Endothelial cell of umbilical vein (primary cell): ENCODE measurements at regions not wholly inside any gene's neighbourhood (a gene's known extent, or its start where the extent isn't known, plus 50 kb on each side); places are given as distances from the start of the nearest gene placed in this dataset.

Experiments
- BruUV-seq: library from RNA; stranded (reverse); fragments of 400-500 nt; replicated peaks from 2 replicates; lab custom pipeline; 2021; lab: Mats Ljungman, UMichigan
- CTCF ChIA-PET: fragments of 300-600, 350-600 bp; sonication (Branson Sonifier 250); formaldehyde crosslinking; loops from one replicate; lab custom pipeline; 2021; ENCODE audit warnings: antibody characterized with exemption, inconsistent platforms; lab: Charles Lee
- POLR2A ChIA-PET: fragments of 300-600, 350-600 bp; sonication (Branson Sonifier 250); formaldehyde crosslinking; loops from one replicate; lab custom pipeline; 2021; ENCODE audit warnings: antibody characterized with exemption, inconsistent platforms; lab: Charles Lee
- DNase-seq: peaks from one replicate; pipeline ENCODE4 v3.0.0-alpha.2; 2011; ENCODE audit warnings: low read depth, low spot score
- FAIRE-seq: peaks from 2 replicates; lab custom pipeline; 2011; peaks lifted over from hg19 to GRCh38; lab: Jason Lieb, UNC
- H2AFZ ChIP-seq: 2 replicates; pipeline ENCODE4 v1.6.0; 2012; ENCODE audit warnings: low read depth, low read length, control low read depth, inconsistent platforms
- H3K27ac ChIP-seq: 2 replicates; pipeline ENCODE4 v1.5.1; 2011; ENCODE audit warnings: low read depth, mild to moderate bottlenecking, control low read depth, low read length, moderate library complexity; ENCODE audit not compliant: insufficient read depth
- H3K27me3 ChIP-seq, 2 experiments: 2 replicates each; pipeline versions ENCODE4 v1.6.0 to v1.6.1; 2011; ENCODE audit warnings: low read length in 2 of 2, mixed read lengths in 1 of 2; ENCODE audit not compliant: control insufficient read depth in 2 of 2, insufficient read depth in 2 of 2
- H3K36me3 ChIP-seq, 2 experiments: 2 replicates in 1 of 2; 3 replicates in 1 of 2; pipeline ENCODE4 v1.5.1; 2011; ENCODE audit warnings: low read length in 2 of 2, mild to moderate bottlenecking in 1 of 2, moderate library complexity in 1 of 2; ENCODE audit not compliant: control insufficient read depth in 2 of 2, insufficient read depth in 2 of 2; ENCODE audit errors: extremely low read depth in 1 of 2
- H3K4me1 ChIP-seq: 3 replicates; pipeline ENCODE4 v1.5.1; 2011; ENCODE audit warnings: mild to moderate bottlenecking, low read length; ENCODE audit not compliant: control insufficient read depth, insufficient read depth; ENCODE audit errors: extremely low read depth
- H3K4me2 ChIP-seq: 2 replicates; pipeline ENCODE4 v1.6.1; 2011; ENCODE audit warnings: low read length, control low read depth, mixed read lengths; ENCODE audit not compliant: insufficient read depth
- H3K4me3 ChIP-seq, 3 experiments: fragments of 200-600 bp in 1 of 3; sonication (generic), shearing (Covaris generic) in 1 of 3; replicated peaks in 1 of 3; 2 replicates each; pipeline ENCODE4 v1.5.1; 2011 to 2016; ENCODE audit warnings: control low read depth in 3 of 3, low read length in 3 of 3, mild to moderate bottlenecking in 2 of 3, inconsistent platforms in 1 of 3, low read depth in 1 of 3, moderate library complexity in 1 of 3; ENCODE audit not compliant: insufficient read depth in 1 of 3
- H3K79me2 ChIP-seq: 2 replicates; pipeline ENCODE4 v1.6.0; 2012; ENCODE audit warnings: low read length, inconsistent platforms; ENCODE audit not compliant: control insufficient read depth, insufficient read depth
- H3K9ac ChIP-seq: replicated peaks from 2 replicates; pipeline ENCODE3; 2011; ENCODE audit warnings: low read length, control low read depth; ENCODE audit not compliant: insufficient read depth; ENCODE audit errors: extremely low read depth
- H3K9me1 ChIP-seq: replicated peaks from 3 replicates; pipeline ENCODE4 v1.6.0; 2011; ENCODE audit warnings: mild to moderate bottlenecking, low read length; ENCODE audit not compliant: control insufficient read depth, insufficient read depth; ENCODE audit errors: extremely low read depth
- H3K9me3 ChIP-seq: replicated peaks from 2 replicates; pipeline ENCODE4 v1.5.1; 2012; ENCODE audit warnings: low read length, inconsistent platforms; ENCODE audit not compliant: control insufficient read depth, insufficient read depth
- H4K20me1 ChIP-seq: replicated peaks from 2 replicates; pipeline ENCODE3; 2011; ENCODE audit warnings: mild to moderate bottlenecking, low read length; ENCODE audit not compliant: control insufficient read depth, insufficient read depth; ENCODE audit errors: extremely low read depth
- EZH2 ChIP-seq: IDR thresholded peaks from 2 replicates; pipeline ENCODE4 v1.6.1; 2012; ENCODE audit warnings: borderline replicate concordance, low read depth, mild to moderate bottlenecking, moderate library complexity, low read length, inconsistent platforms; ENCODE audit not compliant: severe bottlenecking
- FOS ChIP-seq: IDR thresholded peaks from 2 replicates; pipeline ENCODE4 v1.6.1; 2011; ENCODE audit warnings: mild to moderate bottlenecking, low read length, moderate library complexity, borderline replicate concordance; ENCODE audit not compliant: insufficient read depth
- GATA2 ChIP-seq: IDR thresholded peaks from 2 replicates; pipeline ENCODE4 v1.7.0; 2011; ENCODE audit warnings: low read depth, mild to moderate bottlenecking, moderate library complexity, mixed read lengths, low read length; ENCODE audit not compliant: insufficient read length, insufficient read depth
- JUN ChIP-seq: IDR thresholded peaks from 2 replicates; pipeline ENCODE4 v1.6.1; 2011; ENCODE audit warnings: borderline replicate concordance, low read depth; ENCODE audit not compliant: insufficient read length, insufficient read depth
- MAX ChIP-seq: IDR thresholded peaks from 2 replicates; pipeline ENCODE4 v1.6.1; 2011; ENCODE audit not compliant: insufficient read depth, insufficient read length
- MYC ChIP-seq: IDR thresholded peaks from one replicate; pipeline ENCODE4 v1.6.1; 2011; ENCODE audit warnings: mild to moderate bottlenecking, low read depth, low read length
- POLR2A ChIP-seq: IDR thresholded peaks from 2 replicates; pipeline ENCODE4 v1.6.1; 2012; ENCODE audit warnings: low read depth, mild to moderate bottlenecking, control low read depth, low read length
- POLR2AphosphoS5 ChIP-seq: IDR thresholded peaks from 2 replicates; pipeline ENCODE4 v1.6.1; 2012; ENCODE audit warnings: low read depth, mild to moderate bottlenecking, control low read depth, low read length, moderate library complexity; ENCODE audit not compliant: insufficient read depth
- dilution Hi-C: fragments of 300-500 bp; cut with MboI; formaldehyde crosslinking; loops from one replicate; pipeline ENCODE4 v1.15.0; 2019; ENCODE audit warnings: low sequenced_read_pairs; ENCODE audit not compliant: extremely low pct_ligation_motif_present
- intact Hi-C: fragments of 100-400 bp; cut with micrococcal nuclease; formaldehyde crosslinking; loops from one replicate; pipeline ENCODE4 v1.10.0; 2022
- TF ChIP-seq, protein P1 (sequence below), 2 donors: IDR thresholded peaks; 1 replicate in 1 of 2; 2 replicates in 1 of 2; pipeline ENCODE4 v1.5.1; 2011; ENCODE audit warnings: low read length in 2 of 2, mild to moderate bottlenecking in 2 of 2, moderate library complexity in 2 of 2, control low read depth in 1 of 2, inconsistent platforms in 1 of 2, low read depth in 1 of 2; ENCODE audit not compliant: insufficient read depth in 1 of 2; ENCODE audit errors: extremely low read depth in 1 of 2

- no peaks in the 10 kb centered on the region for H3K9me1 ChIP-seq
- DNase-seq (no peak), FAIRE-seq (no peak)
- H3K4me2 ChIP-seq = no peak overlapping the region
- H3K9ac ChIP-seq = no peak overlapping the region
- no TSS peak for BruUV-seq
- H3K79me2 ChIP-seq = no peaks in the 10 kb centered on the region
- H3K4me1 ChIP-seq = no peaks in the 10 kb centered on the region
- dilution Hi-C loops = no loop called here
- CTCF ChIA-PET = no interaction called here
- no peak overlapping the region for H2AFZ ChIP-seq
- intact Hi-C loops = no loop called here
- peaks cover 4 to 11% of the 10 kb centered on the region in 2 experiments for H3K27me3 ChIP-seq
- H3K36me3 ChIP-seq = no peaks in the 10 kb centered on the region
- no peak overlapping the region for H3K27ac ChIP-seq
- no peak overlapping the region for H3K4me3 ChIP-seq
- H4K20me1 ChIP-seq = no peaks in the 10 kb centered on the region
- no peaks in the 10 kb centered on the region for H3K9me3 ChIP-seq
- POLR2A ChIA-PET = no interaction called here
- TF ChIP-seq POLR2AphosphoS5 (no peak), EZH2 (no peak), POLR2A (no peak), MYC (no peak), JUN (no peak), GATA2 (no peak), FOS (no peak), MAX (no peak)
- TF ChIP-seq, protein P1, sequence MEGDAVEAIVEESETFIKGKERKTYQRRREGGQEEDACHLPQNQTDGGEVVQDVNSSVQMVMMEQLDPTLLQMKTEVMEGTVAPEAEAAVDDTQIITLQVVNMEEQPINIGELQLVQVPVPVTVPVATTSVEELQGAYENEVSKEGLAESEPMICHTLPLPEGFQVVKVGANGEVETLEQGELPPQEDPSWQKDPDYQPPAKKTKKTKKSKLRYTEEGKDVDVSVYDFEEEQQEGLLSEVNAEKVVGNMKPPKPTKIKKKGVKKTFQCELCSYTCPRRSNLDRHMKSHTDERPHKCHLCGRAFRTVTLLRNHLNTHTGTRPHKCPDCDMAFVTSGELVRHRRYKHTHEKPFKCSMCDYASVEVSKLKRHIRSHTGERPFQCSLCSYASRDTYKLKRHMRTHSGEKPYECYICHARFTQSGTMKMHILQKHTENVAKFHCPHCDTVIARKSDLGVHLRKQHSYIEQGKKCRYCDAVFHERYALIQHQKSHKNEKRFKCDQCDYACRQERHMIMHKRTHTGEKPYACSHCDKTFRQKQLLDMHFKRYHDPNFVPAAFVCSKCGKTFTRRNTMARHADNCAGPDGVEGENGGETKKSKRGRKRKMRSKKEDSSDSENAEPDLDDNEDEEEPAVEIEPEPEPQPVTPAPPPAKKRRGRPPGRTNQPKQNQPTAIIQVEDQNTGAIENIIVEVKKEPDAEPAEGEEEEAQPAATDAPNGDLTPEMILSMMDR (IDR thresholded peaks at IDR 0.05; ENCODE audit: extremely low read depth in 1 of 2, insufficient read depth in 1 of 2, low read depth in 1 of 2, low read length in 2 of 2) = no peak
These were observed 162.1 kb upstream of the TBX18 start for GRCh38 chr6:84926189-84927155.
